ENCODE measurements at regions not wholly inside any gene's neighbourhood (a gene's known extent, or its start where the extent isn't known, plus 50 kb on each side); places are given as distances from the start of the nearest gene placed in this dataset.
"Not testable (repeated sequence)": the region's sequence is repeated elsewhere in the genome, so short reads cannot be mapped to it uniquely, and the experiment has no call there.

DNA sequence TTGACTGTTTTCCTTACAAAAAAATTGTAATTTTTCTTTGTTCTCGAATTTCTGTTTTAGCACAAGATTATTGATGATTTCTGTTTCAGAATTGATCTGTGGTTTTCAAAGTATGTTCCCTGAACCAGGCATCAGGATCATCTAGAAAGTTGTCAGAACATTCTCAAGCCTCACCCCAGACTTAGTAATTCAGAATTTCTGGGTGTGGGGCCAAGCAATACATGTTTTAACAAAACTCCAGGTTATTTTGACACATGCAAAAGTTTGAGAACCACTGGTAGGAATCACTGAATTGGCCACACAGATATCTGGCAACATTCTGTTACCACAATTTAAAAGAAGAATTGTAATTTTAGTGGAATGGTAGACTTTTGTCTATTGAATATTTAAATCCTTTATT lies 1173.9 kb upstream of the LRRTM3 start:
- Histone ChIP-seq H3K4me1 (no peaks in the 10 kb centered on the region), H3K9me3 (no peaks in the 10 kb centered on the region), H3K36me3 (replicated peaks) (no peaks in the 10 kb centered on the region), H3K27me3 (ENCODE audit: low read depth) (no peaks in the 10 kb centered on the region), H3K4me3 (no peak overlapping the region)
- DNase-seq (ENCODE audit: low spot score in 2 of 2) = no peak
- in situ Hi-C loops (cut with MboI; ENCODE audit: low sequenced_read_pairs) = no loop called here

DNA sequence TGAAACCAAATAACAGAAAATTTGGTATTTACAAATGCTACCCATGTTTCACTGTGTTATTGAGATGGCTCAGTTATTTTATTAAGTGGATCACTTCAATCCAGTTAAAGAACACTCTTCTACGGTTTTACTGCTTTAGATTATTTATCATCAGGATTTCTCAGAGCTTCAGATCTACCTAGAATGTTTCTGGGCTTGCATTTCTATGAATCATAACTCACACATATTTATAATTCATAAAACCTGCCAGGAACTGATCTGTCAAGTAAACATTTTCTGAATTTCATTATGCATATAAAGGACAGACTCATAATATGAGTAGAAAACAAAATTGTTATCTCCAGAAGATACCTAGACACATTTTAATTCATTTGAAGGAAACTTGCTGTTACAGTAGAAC lies 1172.3 kb upstream of the LRRTM3 start:
- H3K4me3 ChIP-seq = no peak overlapping the region
- in situ Hi-C loops (cut with MboI; ENCODE audit: low sequenced_read_pairs) = no loop called here
- H3K4me1 ChIP-seq = no peaks in the 10 kb centered on the region; the same call in 1 of the 2 replicates
- DNase-seq (ENCODE audit: low spot score in 2 of 2) = no peak
- H3K9me3 ChIP-seq = no peaks in the 10 kb centered on the region
- no peaks in the 10 kb centered on the region for H3K36me3 ChIP-seq (replicated peaks)
- H3K27me3 ChIP-seq (ENCODE audit: low read depth) = no peaks in the 10 kb centered on the region

DNA sequence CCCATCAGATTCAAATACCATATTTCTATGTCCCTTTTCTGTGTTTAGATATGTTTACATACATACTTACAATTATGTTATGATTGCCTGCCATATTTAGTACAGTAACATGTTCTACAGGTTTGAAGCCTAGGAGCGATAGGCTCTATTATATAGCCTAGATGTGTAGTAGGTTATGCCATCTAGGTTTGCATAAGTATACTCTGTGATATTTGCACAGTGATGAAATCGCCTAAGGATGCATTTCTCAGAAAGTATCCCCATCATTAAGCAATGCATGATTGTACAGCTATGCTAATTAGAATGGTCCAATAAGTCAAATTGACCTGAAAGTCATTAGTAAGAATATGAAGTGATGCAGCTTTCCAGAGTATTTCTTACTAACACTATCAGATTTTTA lies 1171.7 kb upstream of the LRRTM3 start:
- Histone ChIP-seq H3K4me3 (no peak overlapping the region), H3K9me3 (no peaks in the 10 kb centered on the region), H3K36me3 (replicated peaks) (no peaks in the 10 kb centered on the region), H3K4me1 (no peaks in the 10 kb centered on the region; the same call in 1 of the 2 replicates), H3K27me3 (ENCODE audit: low read depth) (no peaks in the 10 kb centered on the region)
- in situ Hi-C loops (cut with MboI; ENCODE audit: low sequenced_read_pairs) = no loop called here
- no peak for DNase-seq (ENCODE audit: low spot score in 2 of 2)

DNA sequence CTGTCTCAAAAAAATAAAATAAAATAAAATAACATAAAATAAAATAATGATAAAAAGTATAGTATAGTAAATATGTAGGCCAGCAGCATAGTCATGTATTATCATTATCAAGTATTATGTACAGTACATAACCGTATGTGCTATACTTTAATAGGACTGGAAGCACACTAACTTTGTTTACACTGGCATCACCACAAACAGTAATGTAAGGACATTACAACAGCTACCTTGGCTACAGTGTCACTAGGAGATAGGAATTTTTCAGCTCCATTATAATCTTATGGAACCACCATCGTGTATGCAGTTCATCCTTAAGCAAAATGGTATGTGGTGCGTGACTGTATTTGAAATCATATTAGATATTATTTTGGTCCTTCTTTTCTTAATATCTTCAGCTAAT lies 1163.5 kb upstream of the LRRTM3 start:
- no peaks in the 10 kb centered on the region; the same call in 1 of the 2 replicates for H3K4me1 ChIP-seq
- H3K27me3 ChIP-seq (ENCODE audit: low read depth) = no peaks in the 10 kb centered on the region
- in situ Hi-C loops (cut with MboI; ENCODE audit: low sequenced_read_pairs) = no loop called here
- H3K36me3 ChIP-seq (replicated peaks) = no peaks in the 10 kb centered on the region
- no peak overlapping the region for H3K4me3 ChIP-seq
- no peaks in the 10 kb centered on the region for H3K9me3 ChIP-seq
- DNase-seq (ENCODE audit: low spot score in 2 of 2) = no peak

DNA sequence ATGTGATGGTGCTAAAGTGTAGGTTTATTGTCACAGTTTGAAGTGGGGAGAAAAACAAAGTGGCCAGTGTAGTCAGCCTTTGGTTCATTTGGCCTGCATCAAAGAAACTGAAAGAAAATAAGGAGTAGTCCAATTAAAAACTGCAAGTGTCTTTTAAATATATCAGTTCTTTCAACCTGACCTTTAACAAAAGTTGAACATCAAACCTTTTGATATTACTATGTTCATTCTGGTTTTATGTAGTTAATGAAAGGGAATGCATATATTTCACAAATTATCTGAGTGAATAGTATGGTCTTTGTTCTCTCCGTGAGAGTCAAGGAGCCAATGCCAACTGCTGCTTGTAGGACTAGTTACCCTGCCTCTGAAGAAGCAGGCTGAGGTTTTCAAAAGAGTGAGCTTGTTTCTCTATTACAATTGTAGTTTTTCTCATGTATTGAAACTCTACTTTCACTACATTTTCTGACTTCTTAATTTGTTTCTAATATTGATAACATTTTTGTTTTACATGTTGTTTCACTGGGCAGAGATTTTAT lies 1160.8 kb upstream of the LRRTM3 start:
- in situ Hi-C loops (cut with MboI; ENCODE audit: low sequenced_read_pairs) = no loop called here
- no peaks in the 10 kb centered on the region for H3K36me3 ChIP-seq (replicated peaks)
- H3K27me3 ChIP-seq (ENCODE audit: low read depth) = no peaks in the 10 kb centered on the region

DNA sequence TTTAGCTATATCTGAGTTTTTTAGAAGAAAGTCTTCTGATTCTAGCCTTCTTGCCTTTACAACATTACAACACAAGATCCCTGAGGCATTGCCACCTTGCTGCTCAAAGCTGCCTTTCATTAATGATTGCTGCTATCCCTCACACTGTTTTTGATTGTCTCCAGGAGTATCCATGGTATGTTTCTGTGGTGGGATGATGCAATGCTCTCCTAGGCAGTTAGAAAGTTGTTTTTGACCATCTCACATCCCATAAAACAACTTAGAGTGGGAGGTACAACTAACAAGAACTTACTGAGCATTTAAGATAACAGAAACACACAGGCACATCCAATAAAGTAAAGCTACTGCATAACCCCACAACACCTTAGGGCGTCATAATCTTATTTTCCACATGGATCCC lies 1156.0 kb upstream of the LRRTM3 start:
- DNase-seq (ENCODE audit: low spot score in 2 of 2) = no peak
- no peaks in the 10 kb centered on the region for H3K27me3 ChIP-seq (ENCODE audit: low read depth)
- no peaks in the 10 kb centered on the region for H3K9me3 ChIP-seq
- no peaks in the 10 kb centered on the region for H3K36me3 ChIP-seq (replicated peaks)
- no peaks in the 10 kb centered on the region for H3K4me1 ChIP-seq
- in situ Hi-C loops (cut with MboI; ENCODE audit: low sequenced_read_pairs) = no loop called here
- no peak overlapping the region for H3K4me3 ChIP-seq

More for the DNA sequence above, 1160.8 kb upstream of the LRRTM3 start:
- DNase-seq (ENCODE audit: low spot score in 2 of 2) = no peak
- no peaks in the 10 kb centered on the region for H3K4me1 ChIP-seq
- no peaks in the 10 kb centered on the region for H3K9me3 ChIP-seq
- no peak overlapping the region for H3K4me3 ChIP-seq

DNA sequence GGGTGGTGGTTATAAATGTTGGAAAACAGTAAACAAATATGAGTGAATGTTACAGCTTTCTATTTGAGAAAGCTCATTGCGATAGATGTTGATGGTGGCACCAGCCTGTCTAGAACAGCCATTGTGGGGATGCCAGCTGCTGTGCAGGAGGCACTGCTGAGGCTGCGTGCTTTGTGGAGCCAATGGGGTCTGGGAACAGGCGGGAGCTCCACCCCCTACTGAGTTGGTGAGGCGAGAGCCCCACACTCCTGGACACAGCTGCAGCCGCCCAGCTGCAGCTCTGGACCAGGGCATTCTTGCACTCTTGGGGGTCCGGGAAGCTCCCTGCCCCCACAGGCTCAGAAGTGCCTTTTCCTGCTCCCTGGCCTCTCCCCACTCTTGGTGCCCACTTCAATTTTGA lies 1147.1 kb upstream of the LRRTM3 start:
- Histone ChIP-seq H3K4me1 (no peaks in the 10 kb centered on the region), H3K27me3 (ENCODE audit: low read depth) (no peaks in the 10 kb centered on the region), H3K36me3 (replicated peaks) (no peaks in the 10 kb centered on the region), H3K4me3 (no peak overlapping the region), H3K9me3 (no peaks in the 10 kb centered on the region)
- DNase-seq (ENCODE audit: low spot score in 2 of 2) = no peak
- in situ Hi-C loops (cut with MboI; ENCODE audit: low sequenced_read_pairs) = no loop called here

DNA sequence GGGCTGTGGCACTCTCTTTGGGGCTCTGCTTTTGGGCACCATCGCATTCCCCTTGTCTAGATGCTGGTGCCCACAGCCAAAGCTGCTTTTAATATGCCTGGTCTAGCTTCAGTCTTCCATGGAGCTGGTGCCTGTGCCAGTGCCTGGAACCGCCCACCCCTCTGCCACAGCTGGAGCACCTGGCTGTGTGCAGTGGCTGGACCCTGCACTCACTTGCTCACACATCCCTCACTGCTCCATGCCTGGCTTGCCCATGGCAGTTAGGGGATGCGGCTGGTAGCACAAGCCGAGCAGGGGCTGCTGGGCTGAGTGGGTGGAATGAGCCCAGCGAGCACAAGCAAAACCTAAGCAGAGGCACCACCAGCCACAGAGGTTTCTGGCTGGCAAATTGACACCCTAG lies 1145.9 kb upstream of the LRRTM3 start:
- H3K4me3 ChIP-seq = no peak overlapping the region
- in situ Hi-C loops (cut with MboI; ENCODE audit: low sequenced_read_pairs) = no loop called here
- H3K4me1 ChIP-seq = no peaks in the 10 kb centered on the region
- no peak for DNase-seq (ENCODE audit: low spot score in 2 of 2)
- H3K9me3 ChIP-seq = no peaks in the 10 kb centered on the region
- H3K36me3 ChIP-seq (replicated peaks) = no peaks in the 10 kb centered on the region
- no peaks in the 10 kb centered on the region for H3K27me3 ChIP-seq (ENCODE audit: low read depth)

DNA sequence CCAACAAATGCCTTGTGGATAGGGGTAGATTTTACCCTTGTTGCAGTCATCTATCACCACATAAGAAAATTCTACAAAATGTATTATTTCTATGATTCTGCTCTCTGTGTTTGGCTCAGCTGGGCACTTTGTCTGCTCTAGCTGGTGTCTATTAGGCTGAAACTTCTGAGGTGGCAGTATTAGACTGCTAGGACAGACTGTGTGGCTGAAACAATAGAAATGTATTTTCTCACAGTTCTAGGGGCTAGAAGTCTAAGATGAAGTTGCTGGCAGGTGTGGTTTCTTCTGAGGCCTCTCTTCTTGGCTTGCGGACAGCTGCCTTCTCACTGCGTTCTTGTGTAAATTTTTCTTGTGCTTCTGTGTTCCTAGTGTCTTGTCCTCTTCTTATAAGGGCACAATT lies 1139.6 kb upstream of the LRRTM3 start:
- H3K4me3 ChIP-seq = no peak overlapping the region
- in situ Hi-C loops (cut with MboI; ENCODE audit: low sequenced_read_pairs) = no loop called here
- no peaks in the 10 kb centered on the region for H3K27me3 ChIP-seq (ENCODE audit: low read depth)
- DNase-seq (ENCODE audit: low spot score in 2 of 2) = no peak
- H3K4me1 ChIP-seq = no peaks in the 10 kb centered on the region
- H3K9me3 ChIP-seq = no peaks in the 10 kb centered on the region
- H3K36me3 ChIP-seq (replicated peaks) = no peaks in the 10 kb centered on the region

DNA sequence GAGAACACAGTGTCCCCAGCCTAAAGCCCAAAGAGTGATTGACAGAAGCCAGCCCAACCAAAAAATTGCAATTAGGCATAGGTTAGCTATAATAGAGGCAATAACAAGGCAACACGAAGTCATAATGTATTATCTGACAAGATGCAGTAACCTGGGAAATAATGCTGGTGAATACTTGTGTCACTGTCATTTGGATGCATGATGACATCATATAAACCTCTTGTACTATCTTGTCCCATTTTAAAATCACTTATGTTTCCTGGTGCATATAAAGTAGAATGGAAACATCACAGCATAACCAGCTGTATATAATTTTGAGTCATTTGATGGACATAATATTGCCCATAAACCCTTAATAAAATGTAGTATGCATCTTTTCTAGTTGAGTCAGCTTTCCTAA lies 1138.3 kb upstream of the LRRTM3 start:
- Histone ChIP-seq H3K9me3 (no peaks in the 10 kb centered on the region), H3K36me3 (replicated peaks) (no peaks in the 10 kb centered on the region), H3K4me3 (no peak overlapping the region), H3K27me3 (ENCODE audit: low read depth) (no peaks in the 10 kb centered on the region), H3K4me1 (no peaks in the 10 kb centered on the region)
- no peak for DNase-seq (ENCODE audit: low spot score in 2 of 2)
- in situ Hi-C loops (cut with MboI; ENCODE audit: low sequenced_read_pairs) = no loop called here

DNA sequence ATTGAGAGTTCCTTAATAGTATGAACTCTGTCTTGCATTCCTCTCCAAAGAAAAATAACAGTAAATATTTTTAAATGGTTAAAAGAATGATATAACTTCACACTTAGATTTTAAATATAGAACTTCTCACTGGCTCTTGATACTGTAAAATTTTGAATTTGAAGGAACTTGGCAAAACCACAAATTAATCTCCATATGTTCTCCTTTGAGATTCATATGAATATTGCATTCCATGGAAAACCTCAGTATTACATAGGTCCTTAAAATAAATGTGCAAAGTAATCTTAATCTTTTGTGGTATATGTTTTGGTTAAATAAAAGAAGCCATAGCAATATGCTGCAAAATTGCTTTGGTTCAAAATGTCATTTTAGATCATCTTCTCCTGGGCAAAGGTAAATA lies 1137.6 kb upstream of the LRRTM3 start:
- no peaks in the 10 kb centered on the region for H3K9me3 ChIP-seq
- H3K4me3 ChIP-seq = no peak overlapping the region
- in situ Hi-C loops (cut with MboI; ENCODE audit: low sequenced_read_pairs) = no loop called here
- no peaks in the 10 kb centered on the region for H3K36me3 ChIP-seq (replicated peaks)
- H3K4me1 ChIP-seq = no peaks in the 10 kb centered on the region
- H3K27me3 ChIP-seq (ENCODE audit: low read depth) = no peaks in the 10 kb centered on the region
- no peak for DNase-seq (ENCODE audit: low spot score in 2 of 2)

DNA sequence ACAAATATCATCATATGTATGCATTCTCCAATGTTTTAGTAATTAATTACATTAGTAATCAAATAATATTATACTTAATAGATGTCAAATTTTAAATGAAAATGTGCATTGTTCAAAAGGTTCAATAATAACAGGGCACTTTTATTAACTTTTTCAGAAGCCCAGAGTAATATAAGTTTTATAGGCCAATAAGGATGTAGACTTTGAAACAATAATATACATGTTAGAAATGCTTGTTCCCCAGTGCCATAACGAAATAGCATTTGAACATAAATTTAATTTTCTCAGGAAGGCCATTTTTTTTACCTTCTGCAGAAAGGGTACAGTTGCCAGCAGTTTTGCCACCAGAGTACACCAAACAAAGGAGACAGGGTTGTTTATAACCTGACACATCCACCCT lies 1133.9 kb upstream of the LRRTM3 start:
- DNase-seq (ENCODE audit: low spot score in 2 of 2) = no peak
- Histone ChIP-seq H3K9me3 (no peaks in the 10 kb centered on the region), H3K27me3 (ENCODE audit: low read depth) (no peaks in the 10 kb centered on the region), H3K4me3 (no peak overlapping the region), H3K36me3 (replicated peaks) (no peaks in the 10 kb centered on the region), H3K4me1 (no peaks in the 10 kb centered on the region)
- in situ Hi-C loops (cut with MboI; ENCODE audit: low sequenced_read_pairs) = no loop called here

DNA sequence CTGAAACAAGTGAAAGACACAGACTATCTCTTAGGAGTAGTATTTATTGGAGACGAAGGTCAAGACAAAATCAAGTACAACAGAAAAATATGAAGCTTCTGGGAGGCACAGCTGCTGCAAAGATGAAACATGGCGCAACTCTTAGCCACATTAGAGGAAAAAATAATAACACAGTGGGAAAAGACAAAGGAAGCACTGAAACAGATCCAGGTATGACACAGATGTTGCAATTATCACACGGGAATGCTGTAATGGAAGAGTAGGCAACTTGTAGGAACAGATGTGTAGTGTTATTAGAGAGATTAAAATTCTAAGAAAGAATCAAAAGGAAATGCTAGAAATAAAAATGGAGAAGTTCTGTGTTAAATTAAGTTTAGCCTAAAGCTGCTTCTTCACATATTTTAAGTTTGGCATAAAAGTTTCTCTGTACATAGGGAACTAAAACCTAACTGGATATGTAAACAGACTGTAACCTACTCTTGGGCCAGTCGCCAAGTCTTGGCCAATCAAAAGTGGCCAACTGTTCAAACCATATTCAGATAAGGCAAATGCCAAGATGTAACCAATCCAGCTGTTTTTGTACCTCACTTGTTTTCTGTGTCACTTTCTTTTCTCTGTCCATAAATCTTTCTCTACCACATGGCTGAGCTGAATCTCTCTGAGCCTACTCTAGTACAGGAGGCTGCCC lies 1132.0 kb upstream of the LRRTM3 start:
- Histone ChIP-seq H3K4me1 (no peaks in the 10 kb centered on the region), H3K4me3 (no peak overlapping the region), H3K9me3 (no peaks in the 10 kb centered on the region), H3K36me3 (replicated peaks) (no peaks in the 10 kb centered on the region), H3K27me3 (ENCODE audit: low read depth) (no peaks in the 10 kb centered on the region)
- in situ Hi-C loops (cut with MboI; ENCODE audit: low sequenced_read_pairs) = no loop called here
- DNase-seq (ENCODE audit: low spot score in 2 of 2) = no peak

DNA sequence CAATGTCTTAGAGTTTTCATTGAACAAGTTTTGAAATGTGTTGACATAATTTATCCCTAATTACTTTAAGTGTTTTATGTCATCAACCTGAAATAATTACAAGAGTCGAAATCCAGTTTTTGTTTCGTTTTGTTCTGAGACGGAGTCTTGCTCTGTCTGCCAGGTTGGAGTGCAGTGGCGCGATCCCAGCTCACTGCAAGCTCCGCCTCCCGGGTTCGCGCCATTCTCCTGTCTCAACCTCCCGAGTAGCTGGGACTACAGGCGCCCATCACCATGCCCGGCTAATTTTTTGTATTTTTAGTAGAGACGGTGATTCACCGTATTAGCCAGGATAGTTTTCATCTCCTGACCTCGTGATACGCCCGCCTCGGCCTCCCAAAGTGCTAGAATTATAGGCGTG lies 1131.0 kb upstream of the LRRTM3 start:
- H3K36me3 ChIP-seq (replicated peaks); DNase-seq (ENCODE audit: low spot score in 2 of 2); H3K4me1 ChIP-seq; H3K4me3 ChIP-seq; in situ Hi-C loops (cut with MboI; ENCODE audit: low sequenced_read_pairs); H3K9me3 ChIP-seq; H3K27me3 ChIP-seq (ENCODE audit: low read depth): not testable (repeated sequence)

DNA sequence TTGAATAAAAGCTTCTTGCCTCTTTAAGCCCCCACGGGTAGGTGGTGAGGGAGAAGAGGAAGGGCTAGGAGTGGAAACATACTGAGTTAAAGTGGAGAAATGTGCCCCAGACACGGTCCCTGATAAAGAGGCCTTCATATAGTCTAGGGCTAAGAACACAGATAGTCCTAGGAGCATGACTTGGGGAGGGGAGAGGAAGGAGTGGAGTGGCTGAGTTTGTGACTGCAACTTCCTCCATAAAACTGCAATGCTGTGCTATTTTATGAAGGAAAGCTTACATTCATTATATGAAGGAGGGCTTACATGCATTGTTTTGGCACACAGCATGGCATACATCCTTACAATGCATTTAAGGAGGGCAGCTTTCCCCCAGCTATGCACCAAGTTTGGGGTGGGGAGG lies 1129.4 kb upstream of the LRRTM3 start:
- no peaks in the 10 kb centered on the region for H3K36me3 ChIP-seq (replicated peaks)
- H3K4me3 ChIP-seq = no peak overlapping the region
- no peaks in the 10 kb centered on the region for H3K27me3 ChIP-seq (ENCODE audit: low read depth)
- H3K9me3 ChIP-seq = no peaks in the 10 kb centered on the region
- H3K4me1 ChIP-seq = no peaks in the 10 kb centered on the region
- DNase-seq (ENCODE audit: low spot score in 2 of 2) = no peak
- in situ Hi-C loops (cut with MboI; ENCODE audit: low sequenced_read_pairs) = no loop called here

Measured in HAP-1 (cell line).